NCI-H2029 (cell line): ENCODE measurements at regions not wholly inside any gene's neighbourhood (a gene's known extent, or its start where the extent isn't known, plus 50 kb on each side); places are given as distances from the start of the nearest gene placed in this dataset.

Experiments used
- DNase-seq: peaks from one replicate; lab custom pipeline; 2025; lab: John Stamatoyannopoulos, UW

DNA sequence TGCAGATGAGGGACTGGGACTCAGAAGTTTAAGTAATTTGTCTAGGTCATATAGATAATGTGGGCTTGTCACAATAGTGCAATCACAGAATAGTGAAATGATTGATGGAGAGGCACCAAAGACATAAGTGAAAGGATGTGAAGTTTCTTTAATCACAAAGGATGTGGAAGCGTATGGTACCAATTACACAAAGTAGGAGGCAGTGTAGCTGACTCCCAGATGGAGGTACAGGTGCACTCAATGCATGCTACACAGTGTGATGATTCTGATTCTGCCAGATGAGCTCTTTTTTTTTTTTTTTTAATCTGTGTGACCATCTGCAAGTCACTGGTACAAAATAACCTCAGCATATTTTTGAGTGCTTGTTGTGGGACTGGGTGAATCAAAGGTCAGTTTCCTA is 411.3 kb downstream of the SPRY1 start:
- DNase-seq: no peak

DNA sequence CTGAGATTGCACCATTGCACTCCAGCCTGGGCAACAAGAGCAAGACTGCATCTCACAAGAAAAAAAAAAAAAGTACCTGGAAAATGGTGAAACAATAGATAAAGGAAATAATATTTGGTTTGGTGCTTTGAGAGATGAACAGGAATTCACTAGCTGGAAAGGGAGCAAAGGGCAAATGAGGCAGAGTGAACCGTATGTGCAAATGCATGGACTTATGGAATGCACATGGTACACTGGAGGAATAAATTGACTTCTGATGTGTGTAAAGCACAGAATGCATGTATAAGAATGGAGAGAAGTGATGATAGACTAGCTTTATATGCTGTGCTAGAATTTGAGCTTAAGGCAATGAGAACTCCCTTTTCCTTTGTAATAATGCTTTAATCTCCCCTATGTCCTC is 413.3 kb downstream of the SPRY1 start:
- DNase-seq: no peak

DNA sequence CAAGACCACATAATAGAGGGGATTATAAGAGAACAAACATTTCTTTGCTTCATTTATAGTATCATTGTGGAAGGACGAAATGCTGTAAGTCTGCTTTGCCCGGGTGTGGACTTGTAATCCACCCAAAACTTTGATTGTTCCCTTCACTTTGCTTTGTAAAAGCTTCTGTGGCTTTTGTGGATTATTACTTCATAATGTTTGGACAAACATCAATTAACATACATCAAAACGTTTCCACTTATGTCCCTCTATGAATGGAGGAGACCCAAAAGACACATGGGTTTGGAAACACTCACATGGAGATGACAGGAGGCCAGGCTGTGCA is 415.4 kb downstream of the SPRY1 start:
- no peak for DNase-seq

DNA sequence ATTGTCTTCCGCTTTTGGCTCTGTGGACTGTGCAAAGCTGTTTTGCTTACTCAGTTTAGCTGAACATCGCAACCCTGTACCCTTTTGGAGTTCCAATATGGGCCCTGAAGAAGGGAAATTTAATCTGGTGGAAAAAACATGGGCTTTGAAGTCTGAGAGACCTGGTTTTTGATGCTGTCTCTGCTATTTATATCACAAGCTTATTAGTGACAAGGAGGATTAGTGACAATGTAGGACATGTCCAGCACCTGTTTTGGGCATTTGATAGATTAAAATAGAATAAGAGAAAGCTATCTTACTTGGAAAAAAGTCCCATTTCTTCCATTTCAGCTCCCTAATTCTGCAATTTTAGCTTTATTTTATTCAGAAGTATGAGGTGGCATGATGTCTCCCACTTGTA is 417.3 kb downstream of the SPRY1 start:
- DNase-seq: no peak

DNA sequence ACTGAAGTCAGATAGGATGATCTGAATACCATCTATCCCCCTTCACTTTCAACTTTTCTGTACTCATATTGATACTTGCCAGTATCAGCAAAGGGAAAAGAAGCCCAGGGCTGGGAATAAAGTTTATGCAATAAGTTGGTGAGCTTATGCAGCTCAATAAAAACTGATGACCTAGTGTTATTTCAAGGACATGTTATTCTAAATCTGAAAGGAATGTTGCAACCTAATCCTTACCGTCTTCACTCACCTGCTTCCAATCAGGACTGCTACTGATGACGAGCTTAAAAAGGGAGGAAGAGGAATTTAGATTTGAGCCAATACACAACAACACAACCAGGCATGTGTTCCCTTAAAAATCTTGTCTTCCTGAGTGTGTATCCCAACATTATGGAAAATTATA is 419.9 kb downstream of the SPRY1 start:
- no peak for DNase-seq

DNA sequence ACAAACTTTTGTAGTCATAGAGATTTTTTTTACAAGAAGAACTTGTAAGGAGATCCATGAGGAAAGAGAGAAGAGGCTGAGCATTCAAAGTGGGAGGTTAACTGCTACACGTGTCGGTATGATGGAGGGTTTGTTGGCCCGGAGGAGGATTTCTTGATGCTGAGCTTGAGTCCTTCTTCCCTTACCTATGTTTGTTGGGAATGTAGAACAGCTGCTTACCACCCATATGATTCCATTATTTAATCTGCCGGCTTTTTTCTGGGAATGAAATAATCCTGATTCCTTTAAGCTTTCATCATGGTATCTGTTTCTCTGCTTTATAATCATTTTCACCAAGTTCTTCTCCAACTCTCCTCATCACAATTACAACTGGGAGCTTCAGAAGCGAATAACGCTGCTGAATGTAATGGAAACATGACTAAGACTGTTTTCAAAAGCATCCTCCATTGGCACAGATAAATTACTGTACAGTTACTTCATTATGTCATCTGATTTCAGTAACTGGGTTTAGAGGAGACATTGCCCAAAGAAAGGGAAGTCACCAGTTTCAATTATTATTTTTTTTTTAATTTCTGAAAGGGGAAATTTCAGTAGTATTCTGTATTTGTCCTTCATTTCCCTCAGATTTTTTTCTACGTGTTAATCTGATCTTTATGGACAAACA is 420.6 kb downstream of the SPRY1 start:
- DNase-seq: no peak

DNA sequence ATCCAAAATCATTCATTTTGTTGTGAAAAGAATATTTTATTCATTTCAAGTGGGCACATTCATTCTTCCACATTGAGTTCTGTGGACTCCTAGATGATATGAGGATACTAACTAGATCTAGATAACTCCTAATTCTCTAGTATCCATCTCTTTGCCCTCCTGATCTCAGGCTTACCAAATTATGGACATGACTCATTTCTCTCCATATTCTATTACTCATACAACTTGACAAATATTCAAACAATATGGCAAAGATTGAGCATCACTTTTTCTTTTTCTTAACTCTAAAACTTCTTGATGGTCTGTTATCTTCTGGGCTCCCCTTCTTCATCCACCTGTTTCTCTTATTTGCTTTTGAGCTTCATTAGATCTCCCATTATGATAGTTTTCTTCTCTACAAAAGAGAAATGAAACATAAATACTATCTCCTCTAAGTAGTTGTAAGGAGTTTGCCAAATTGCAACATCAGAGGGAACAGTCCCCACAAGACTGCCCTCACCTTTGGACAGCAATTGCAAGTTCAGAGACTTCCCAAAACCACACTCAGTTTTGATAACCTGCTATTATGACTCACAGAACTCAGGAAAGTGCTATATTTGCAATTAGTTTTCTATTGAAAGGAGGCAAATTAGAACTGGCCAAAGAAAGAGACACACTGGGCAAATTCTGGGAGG is 422.9 kb downstream of the SPRY1 start:
- no peak for DNase-seq

DNA sequence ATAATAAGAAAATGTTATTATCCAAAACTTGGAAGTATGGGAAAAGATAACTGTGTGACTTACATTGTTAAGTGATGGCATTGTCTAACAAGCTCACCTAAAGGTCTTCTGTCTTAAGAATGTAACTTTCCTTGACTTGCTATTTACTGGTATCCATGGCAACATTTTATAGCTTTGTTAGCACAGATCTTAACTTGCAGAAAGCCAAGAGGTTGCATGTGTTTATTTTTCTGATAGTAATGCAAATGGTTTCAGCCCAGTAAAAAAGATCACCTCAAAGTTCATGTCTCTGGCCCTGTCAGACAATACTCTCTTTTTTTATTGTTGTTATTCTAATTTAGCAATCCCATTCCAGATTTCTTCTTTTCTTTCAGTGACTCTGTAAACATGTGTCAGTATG is 425.3 kb downstream of the SPRY1 start:
- DNase-seq: no peak

DNA sequence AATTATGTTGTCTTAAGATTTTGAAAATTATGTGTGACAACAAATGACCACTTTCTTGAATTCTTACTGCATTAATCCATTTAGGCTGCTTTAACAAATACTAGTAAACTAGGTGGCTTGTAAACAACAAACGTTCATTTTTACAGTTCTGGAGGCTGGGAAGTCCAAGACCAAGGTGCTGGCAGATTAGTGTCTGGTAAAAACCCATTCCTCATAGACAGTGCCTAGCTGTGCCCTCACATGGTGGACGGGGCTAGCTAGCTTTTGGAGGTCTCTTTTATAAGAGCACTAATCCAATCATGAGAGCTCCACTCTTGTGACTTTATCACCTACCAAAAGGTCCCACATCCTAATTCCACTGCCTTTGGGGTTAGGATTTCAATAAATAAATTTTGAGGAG is 425.8 kb downstream of the SPRY1 start:
- DNase-seq: no peak

DNA sequence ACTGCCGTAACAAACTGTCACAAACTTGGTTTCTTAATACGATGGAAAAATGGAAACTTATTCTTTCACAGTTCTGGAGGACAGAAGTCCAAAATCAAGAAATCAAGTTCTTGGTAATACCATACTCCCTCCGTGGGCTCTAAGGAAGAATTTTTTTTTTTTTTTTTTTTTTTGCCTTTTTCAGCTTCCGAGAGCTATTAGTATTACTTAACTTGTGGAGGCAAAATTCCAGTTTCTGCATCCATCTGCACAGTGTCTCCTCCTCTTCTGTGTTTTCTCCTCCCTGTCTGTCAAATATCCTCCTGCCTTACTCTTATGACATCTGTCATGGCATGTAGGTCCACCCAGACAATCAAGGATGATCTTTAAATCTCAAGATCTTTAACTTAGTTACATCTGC is 426.6 kb downstream of the SPRY1 start:
- no peak for DNase-seq

DNA sequence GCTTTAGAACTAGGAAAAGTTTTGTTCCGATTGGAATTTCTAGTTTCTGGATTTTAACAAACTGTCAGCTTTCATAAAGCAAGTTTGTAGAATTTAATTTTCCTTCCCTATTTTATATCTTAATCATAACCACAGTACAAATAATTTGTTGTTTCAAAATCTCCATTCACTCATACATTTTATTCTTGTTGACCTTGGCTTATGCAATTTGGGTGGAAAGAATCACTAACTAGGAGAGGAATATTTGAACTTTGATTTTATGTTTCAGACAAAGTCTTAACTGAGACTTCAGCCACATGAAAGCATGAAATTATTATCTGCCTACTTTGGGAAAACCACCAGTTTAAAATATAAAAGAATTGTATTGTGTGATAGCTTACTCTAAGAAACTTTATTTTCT is 427.9 kb downstream of the SPRY1 start:
- DNase-seq: no peak

DNA sequence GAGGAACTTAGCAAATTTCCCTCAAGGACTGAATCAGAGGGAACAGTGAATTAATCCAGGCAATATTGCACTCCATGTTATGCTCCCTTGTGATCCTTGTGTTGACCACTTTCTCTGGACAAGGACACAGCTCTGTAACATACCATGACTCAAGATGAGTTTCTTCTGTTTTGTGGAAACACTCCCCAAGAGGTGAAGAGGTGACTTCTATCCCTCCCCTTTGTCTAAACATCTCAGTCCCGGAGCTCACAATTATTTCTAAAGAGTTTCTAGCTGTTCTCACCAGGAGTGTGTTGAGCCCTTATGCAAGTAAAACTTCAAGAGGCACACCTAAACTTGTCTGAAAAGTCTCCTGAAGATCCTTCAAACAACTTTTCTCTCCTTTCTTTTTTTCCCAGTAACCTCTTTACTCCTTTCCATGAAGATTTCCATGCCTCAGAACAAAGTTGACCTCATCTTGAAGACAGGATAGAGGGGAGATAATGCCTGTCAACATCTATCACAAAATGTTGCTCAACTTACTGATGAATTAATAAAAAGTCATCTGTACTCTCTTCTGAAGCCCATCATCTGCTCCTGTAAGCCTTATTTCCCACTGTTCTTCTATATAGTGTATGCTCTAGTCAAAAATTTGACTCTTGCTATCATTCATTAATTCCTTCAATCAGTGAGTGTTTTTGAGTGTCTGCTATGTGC is 429.1 kb downstream of the SPRY1 start:
- no peak for DNase-seq

DNA sequence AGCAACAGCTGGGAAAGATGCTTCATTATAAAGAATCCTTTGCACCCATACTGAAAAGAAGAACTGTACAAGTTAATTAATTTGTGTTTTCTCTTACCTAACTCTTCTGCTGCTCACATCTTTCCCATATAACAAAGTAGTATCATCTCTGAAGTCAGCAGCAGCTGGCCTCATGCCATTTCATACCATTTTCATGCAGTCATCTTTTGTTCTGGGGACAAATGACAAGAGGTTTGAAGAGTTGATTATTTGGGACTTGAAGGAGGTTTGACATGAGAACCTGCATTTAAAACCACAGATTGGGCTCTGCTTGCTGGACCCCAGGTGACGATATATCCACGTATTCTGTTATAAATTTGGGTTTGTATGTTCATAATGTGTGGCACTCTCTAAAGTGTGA is 430.3 kb downstream of the SPRY1 start:
- no peak for DNase-seq

DNA sequence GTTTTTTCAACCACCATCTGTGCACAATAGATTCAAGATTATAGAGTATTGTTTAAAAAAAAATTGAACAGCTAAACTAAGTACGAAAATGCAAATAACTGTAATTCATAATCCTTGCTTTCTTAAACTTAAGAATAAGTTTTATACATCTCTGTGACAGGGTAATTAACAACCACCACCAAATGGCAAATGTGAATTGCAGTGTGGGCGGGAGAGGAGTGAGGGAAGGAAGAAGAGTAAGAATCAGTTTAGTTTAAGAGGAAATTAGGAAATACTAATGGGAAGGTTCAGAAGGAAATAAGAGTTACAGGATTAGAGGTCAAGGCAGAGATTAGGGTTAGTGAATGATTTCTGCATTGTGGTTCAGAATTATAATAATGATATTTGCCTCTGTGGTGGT is 430.9 kb downstream of the SPRY1 start:
- DNase-seq: no peak

DNA sequence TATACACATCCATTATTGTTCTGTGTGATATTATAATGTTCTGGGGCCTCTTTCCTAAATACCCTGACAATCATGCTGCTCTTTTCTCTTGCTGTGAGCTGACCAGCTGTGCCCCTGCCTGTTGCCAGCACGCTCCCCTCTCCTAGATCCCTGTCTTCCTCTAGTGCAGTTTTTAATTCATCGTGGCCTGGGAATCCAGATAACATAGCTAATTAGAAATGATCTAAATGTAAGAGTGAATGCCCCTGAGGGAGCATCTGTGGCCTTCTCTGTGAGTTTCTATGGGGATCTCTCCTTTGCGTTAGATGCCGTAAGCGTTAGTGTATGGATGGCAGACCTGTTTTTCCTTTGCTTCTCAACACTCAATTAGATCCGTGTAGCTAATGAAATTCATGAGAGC is 434.3 kb downstream of the SPRY1 start:
- DNase-seq: no peak

DNA sequence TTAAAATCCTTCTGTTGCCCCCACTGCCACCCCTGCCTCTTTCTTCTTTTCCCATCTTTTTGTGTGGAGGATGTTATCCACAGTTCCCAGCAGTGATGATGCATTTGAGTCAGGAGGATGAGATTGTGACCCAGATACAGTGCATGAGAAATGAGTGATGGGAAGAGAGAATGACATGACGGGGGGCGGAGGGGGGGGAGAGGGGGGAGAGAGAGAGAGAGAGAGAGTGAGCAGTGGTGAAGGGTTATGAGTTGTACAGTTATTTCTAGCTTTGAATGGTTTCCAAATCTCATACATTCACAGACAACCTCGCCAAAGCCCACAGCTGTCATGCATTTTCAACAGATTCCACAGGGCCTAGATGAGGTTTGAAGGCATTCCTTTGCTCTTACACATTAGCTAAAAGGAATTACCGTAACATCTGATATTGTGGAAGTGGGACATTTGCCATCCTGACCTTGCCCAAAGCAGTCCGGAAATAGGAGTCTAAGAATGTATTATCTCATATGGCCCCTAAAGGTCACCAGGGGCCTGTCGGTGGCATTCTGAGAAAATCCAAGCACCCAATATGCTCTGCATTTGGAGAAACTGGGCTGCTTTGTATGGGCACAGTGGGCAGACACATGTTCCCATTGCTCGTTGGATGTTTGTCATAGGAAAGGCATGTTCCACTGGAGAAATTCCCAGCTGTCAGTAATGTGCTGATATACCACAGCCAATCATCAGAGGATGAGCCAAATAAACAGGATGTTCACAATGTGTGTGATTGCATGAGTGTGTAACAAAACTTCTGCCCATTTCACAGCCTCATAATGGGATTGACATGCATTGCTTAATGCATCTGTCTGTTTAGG is 435.8 kb downstream of the SPRY1 start:
- no peak for DNase-seq

DNA sequence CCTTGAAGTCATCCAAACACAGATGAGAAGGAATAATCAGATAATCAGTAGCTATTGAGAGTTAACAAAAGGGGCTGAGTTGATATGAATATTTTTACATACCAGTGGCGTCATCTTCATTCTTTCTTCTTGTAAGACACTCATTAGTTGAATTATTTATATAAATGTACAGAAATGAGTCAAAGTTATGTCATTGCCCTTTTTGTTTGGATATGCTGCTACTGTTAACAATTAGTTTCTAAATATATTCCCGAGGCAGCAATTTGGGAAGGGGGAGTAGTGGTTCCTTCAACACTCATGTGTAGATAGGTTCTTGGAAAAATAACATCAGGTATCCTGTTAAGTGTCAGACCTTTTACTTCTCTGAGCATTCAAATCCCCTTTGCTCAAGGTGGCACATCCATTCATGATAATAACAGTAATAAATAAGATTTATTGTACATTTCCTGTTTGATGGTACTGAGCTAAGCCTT is 436.6 kb downstream of the SPRY1 start:
- DNase-seq: no peak

DNA sequence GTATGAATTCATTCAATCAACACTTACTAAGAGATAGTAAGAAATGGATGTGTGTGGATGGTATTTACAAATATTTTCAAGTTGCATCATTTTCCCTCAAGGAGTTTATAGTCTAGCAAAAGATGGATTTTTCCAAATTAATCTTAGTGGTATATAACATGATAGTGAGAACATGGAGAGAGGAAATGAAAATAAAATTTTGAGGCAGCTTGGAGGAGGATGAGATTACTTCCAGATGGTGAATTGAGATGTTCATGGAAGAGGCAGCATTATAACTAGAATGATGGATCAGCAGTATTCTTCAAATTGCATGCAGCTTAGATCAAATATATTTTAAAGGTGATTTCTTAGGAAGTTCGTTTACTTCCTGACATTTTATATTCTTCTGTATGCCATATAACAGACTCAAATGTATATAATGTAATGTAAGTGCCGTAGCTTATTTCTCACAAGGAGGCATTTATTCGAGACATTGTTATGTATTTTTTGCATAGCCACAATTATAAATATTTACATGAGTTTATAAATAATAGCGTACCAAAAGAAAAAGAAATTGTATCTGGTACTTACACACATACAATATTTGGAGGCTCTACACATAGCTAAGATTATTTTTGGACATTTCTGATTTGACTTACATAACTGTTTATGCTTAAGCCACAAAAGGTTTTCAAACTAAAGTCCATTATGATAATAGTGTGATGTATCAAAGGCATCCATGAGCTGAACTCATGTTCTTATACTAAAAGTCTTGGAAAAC is 439.4 kb downstream of the SPRY1 start:
- no peak for DNase-seq

DNA sequence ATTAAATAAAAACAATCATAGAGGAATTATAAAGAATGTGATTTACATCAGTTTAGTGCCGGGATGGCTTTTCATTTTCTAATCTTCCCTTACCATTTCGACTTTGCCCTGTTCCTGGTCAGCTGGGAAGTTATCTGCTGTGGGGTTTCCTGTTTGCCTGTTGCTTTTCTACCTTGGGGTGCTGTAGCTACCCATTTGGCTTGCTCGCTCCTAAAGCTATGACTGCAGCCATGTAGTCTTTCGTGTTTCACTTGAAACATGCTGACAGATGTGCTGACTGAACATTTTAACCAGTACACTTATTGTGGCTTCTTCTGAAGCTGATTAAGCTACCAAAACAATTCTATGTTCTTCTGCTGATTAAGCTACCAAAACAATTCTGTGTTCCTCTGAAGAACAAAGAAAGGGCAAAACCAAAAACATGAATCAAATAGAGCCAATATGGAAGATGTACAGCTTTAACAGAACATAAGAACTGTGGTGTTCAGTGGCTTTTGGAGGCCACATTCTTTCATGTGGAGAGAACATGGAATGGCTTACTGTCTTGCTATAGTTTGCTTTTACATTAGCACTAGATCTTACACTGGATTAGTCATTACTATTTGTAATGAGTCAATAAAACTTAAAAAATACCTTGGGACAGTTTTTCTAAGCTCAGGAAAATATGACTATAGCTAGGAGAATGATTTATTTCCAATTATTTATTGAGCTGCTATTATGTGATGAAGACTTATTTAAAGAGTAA is 440.4 kb downstream of the SPRY1 start:
- DNase-seq: no peak

DNA sequence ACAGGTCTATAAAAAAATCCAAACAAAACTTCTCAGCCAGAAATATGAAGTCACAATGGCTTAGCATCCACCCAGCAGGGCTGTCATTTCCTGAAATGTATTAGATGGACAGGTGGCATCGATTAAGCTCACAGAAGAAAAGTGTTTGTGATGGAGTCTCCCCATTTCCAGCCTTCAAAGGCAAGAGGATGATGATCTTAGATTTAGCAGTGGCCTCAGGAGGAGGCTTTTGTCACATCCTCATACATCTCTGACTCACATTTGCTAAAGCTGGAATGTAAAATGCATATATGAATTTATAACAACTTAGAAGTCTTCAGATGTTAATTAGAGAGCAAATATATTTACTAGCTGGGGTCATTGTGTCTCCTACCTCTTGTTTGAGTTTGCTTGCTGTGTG is 441.9 kb downstream of the SPRY1 start:
- no peak for DNase-seq

DNA sequence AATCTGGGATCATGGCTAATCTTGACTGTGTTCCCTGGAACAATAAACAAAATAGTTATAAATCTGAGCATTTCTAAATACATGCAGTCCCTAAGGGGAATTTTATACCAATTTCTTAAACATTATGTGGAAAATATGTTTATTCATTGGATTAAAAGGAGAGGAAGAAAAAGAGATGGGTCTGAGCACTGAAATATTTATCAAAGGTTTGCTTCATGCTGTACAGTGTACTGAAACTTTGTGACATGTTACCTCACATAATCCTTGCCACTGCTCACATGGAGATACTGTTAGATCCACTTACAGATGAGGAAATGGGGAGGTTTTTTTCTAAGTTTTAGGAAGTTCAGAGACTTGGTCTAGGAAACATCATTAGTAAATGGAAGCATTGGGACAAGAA is 443.6 kb downstream of the SPRY1 start:
- DNase-seq: no peak
